ENCODE measurements at regions not wholly inside any gene's neighbourhood (a gene's known extent, or its start where the extent isn't known, plus 50 kb on each side); places are given as distances from the start of the nearest gene placed in this dataset.

- ChIA-PET POLR2A (no interaction called here), CTCF (no interaction called here)
- DNase-seq (ENCODE audit: low read depth in 1 of 2, low spot score in 1 of 2) (no peak), ATAC-seq (no peak), FAIRE-seq (no peak)
- TF ChIP-seq SMC3 (IDR thresholded peaks at IDR 0.05) (no peak), SREBF2 (IDR thresholded peaks at IDR 0.05) (no peak), MYC (IDR thresholded peaks at IDR 0.05; ENCODE audit: borderline replicate concordance, low read length) (no peak), NFE2L2 (conservative IDR thresholded peaks at IDR 0.05; ENCODE audit: low read length) (no peak)
- Histone ChIP-seq H3K4me1 (no peaks in the 10 kb centered on the region), H3K4me3 (no peak overlapping the region), H3K27ac (no peak overlapping the region), H3K9me3 (no peaks in the 10 kb centered on the region), H3K4me2 (no peak overlapping the region)
- 6% methylated on average over 1 of the region's 1 CpG for WGBS (ENCODE audit: missing lambda C conversion rate)
Observed at GRCh38 chr1:217049081-217049480, 325.9 kb upstream of the ESRRG start.

GRCh38 chr1:217048104-217048707, 325.0 kb upstream of the ESRRG start:
- FAIRE-seq (no peak), ATAC-seq (peak in 1 of 2 experiments; percentile 73; a peak in 3 of 6 replicates), DNase-seq (ENCODE audit: low read depth in 1 of 2, low spot score in 1 of 2) (peak; percentile 5 to 27)
- 26% methylated on average over 5 of the region's 5 CpGs for WGBS (ENCODE audit: missing lambda C conversion rate)
- H3K4me2 ChIP-seq = no peak overlapping the region
- H3K4me3 ChIP-seq = no peak overlapping the region
- CTCF ChIA-PET = no interaction called here
- no peak overlapping the region for H3K27ac ChIP-seq
- POLR2A ChIA-PET = no interaction called here
- no peaks in the 10 kb centered on the region for H3K9me3 ChIP-seq
- TF ChIP-seq EHMT2 (IDR thresholded peaks at IDR 0.05; ENCODE audit: low read depth) = no peak
- no peak for TF ChIP-seq POLR2AphosphoS2 (conservative IDR thresholded peaks at IDR 0.05; ENCODE audit: low read length)
- no peak for TF ChIP-seq GATA3 (IDR thresholded peaks at IDR 0.05; ENCODE audit: borderline replicate concordance)
- TF ChIP-seq HEYL (CRISPR knock-in tag; IDR thresholded peaks at IDR 0.05) = no peak
- no peak for TF ChIP-seq NFE2L2 (conservative IDR thresholded peaks at IDR 0.05; ENCODE audit: low read length)
- TF ChIP-seq ZC3H11A (IDR thresholded peaks at IDR 0.05) = no peak
- no peak for TF ChIP-seq RNF2 (IDR thresholded peaks at IDR 0.05; ENCODE audit: borderline replicate concordance, low read depth)
- no peak for TF ChIP-seq E2F6 (IDR thresholded peaks at IDR 0.05; ENCODE audit: borderline replicate concordance, low read depth)
- TF ChIP-seq SREBF2 (IDR thresholded peaks at IDR 0.05) = no peak
- TF ChIP-seq BCL3 (IDR thresholded peaks at IDR 0.05) = no peak
- TF ChIP-seq RFX5 (IDR thresholded peaks at IDR 0.05) = no peak
- TF ChIP-seq HDAC2 (IDR thresholded peaks at IDR 0.05) = no peak
- no peak for TF ChIP-seq CBX2 (IDR thresholded peaks at IDR 0.05; ENCODE audit: borderline replicate concordance, low read depth)
- TF ChIP-seq RARB (CRISPR knock-in tag; IDR thresholded peaks at IDR 0.05) = no peak
- no peak for TF ChIP-seq CHD4 (IDR thresholded peaks at IDR 0.05; ENCODE audit: borderline replicate concordance)
- TF ChIP-seq PBX3 (IDR thresholded peaks at IDR 0.05) = no peak
- no peak for TF ChIP-seq ZNF302 (CRISPR knock-in tag; IDR thresholded peaks at IDR 0.05)
- TF ChIP-seq FOSL2 (IDR thresholded peaks at IDR 0.05) = no peak
- TF ChIP-seq FOSL2 (CRISPR knock-in tag; IDR thresholded peaks at IDR 0.05) = no peak
- no peaks in the 10 kb centered on the region for H3K4me1 ChIP-seq

- DNase-seq (ENCODE audit: low read depth in 1 of 2, low spot score in 1 of 2) (no peak), FAIRE-seq (no peak), ATAC-seq (no peak)
- Histone ChIP-seq H3K4me3 (no peak overlapping the region), H3K9me3 (peaks cover 10% of the 10 kb centered on the region; the same call in 1 of the 3 replicates), H3K4me1 (no peaks in the 10 kb centered on the region), H3K27ac (no peak overlapping the region), H3K4me2 (no peak overlapping the region)
- WGBS (ENCODE audit: missing lambda C conversion rate) = 7% methylated on average over 1 of the region's 1 CpG
- ChIA-PET CTCF (no interaction called here), POLR2A (no interaction called here)
- no peak for TF ChIP-seq RCOR1 (IDR thresholded peaks at IDR 0.05; ENCODE audit: low read depth, low read length)
- TF ChIP-seq NPAS2 (CRISPR knock-in tag; IDR thresholded peaks at IDR 0.05; ENCODE audit: borderline replicate concordance) = no peak
- no peak for TF ChIP-seq ZC3H11A (IDR thresholded peaks at IDR 0.05)
- no peak for TF ChIP-seq ZNF302 (CRISPR knock-in tag; IDR thresholded peaks at IDR 0.05)
Observed at GRCh38 chr1:217040711-217041455, 317.7 kb upstream of the ESRRG start.

All from A549 (cell line).